GM18858 (cell line): ENCODE measurements at regions not wholly inside any gene's neighbourhood (a gene's known extent, or its start where the extent isn't known, plus 50 kb on each side); places are given as distances from the start of the nearest gene placed in this dataset.
"Not testable (repeated sequence)": the region's sequence is repeated elsewhere in the genome, so short reads cannot be mapped to it uniquely, and the experiment has no call there.

ENCODE experiments used
- ATAC-seq: cut with Tn5 transposase; IDR thresholded peaks from one replicate; pipeline ENCODE4 v1.9.1; 2021; ENCODE audit not compliant: unreplicated experiment

DNA sequence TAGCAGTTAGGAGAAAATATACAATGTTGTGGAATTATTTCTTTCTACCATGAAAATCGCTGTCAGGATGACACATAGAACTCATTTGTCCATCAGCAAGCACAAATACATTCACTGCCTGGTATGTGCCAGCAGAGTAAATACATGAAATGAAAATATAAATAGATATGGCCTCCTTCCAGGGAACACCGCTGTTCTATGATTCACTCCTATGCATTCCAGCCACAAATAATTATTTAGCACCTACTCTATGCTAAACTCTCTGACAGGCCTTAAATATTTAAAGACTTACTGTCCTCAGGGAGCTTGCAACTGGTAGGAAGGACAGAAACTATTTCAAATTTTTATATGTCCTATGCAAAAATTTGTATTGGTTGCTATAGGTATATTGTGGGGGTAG lies 975.0 kb upstream of the NCAM2 start:
- ATAC-seq = no peak

DNA sequence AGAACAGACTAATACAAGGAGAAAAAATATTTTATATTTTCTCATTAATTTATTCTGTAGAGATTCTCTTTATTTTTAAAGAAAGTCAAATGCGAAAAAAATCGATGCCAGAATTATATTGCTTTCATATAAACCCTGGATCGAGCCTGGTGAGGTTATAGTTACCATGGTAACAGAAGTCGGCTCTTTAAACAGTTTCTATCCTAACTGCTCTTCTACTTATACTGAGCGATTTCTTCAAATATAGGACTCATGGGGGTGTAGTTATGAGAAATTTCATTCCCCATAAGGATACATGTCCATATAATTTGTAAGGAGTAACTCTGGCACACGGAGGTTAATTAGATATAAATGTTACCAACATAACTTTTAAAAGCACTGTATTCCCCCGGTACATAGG lies 973.5 kb upstream of the NCAM2 start:
- ATAC-seq = no peak

DNA sequence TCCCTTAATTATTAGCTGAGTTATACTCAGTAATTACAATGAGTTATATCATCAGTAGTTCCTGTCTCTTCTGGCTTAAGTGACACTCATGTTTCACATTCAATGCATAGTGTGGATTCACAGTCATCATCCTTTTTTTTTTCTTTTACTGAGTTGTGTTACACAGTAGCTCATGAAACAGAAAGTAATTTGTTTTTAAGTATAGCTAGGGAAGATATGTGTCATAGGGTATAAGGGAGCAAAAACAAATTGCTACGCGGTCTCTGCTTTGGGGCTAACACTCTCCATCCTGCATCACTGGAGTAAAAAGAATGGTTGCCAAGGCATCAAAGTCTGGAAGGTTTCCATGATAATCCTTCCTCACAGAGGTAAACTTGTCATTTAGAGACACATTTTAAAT lies 971.7 kb upstream of the NCAM2 start:
- no peak for ATAC-seq

DNA sequence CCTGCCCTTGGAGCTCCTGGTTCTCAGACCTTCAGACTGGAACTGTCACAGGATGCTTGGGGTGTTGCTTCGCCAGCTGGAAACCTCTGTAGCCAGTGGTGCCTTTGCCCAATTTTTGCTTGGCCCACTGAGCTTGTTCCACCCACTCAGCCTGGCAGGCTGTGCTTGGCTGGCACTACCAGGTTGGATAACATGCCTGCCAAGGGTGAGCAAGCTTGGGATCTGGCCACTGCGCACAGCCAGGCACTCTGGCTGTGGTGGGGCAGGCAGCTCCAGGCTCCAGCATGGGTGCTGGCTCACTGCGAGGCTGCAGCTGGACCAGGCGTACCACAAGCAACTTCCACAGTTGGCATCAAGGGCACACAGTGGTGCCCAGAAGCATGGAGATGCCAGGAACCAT lies 967.8 kb upstream of the NCAM2 start:
- no peak for ATAC-seq

- ATAC-seq = no peak
These were observed 966.4 kb upstream of the NCAM2 start for GRCh38 chr21:20031807-20032206.

DNA sequence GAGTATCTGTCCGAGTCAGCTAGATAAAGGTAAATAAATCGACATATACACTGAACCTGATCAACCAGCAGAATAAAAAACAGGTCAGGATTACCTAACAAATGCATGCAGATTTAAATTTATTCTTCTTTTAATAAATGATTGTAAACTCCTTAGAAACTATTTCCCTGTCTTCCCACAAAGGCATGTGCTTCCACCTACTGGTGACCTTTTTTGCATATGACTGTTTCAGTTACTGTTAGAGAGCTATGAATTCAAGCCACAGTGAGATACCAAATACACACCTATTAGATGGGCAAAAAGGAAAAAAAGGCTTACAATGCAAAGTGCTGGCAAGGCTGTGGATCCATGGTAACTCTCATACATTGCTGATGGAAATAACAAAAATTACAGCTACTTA lies 957.4 kb upstream of the NCAM2 start:
- no peak for ATAC-seq

GRCh38 chr21:20045197-20045596 lies 953.0 kb upstream of the NCAM2 start:
- ATAC-seq = no peak

DNA sequence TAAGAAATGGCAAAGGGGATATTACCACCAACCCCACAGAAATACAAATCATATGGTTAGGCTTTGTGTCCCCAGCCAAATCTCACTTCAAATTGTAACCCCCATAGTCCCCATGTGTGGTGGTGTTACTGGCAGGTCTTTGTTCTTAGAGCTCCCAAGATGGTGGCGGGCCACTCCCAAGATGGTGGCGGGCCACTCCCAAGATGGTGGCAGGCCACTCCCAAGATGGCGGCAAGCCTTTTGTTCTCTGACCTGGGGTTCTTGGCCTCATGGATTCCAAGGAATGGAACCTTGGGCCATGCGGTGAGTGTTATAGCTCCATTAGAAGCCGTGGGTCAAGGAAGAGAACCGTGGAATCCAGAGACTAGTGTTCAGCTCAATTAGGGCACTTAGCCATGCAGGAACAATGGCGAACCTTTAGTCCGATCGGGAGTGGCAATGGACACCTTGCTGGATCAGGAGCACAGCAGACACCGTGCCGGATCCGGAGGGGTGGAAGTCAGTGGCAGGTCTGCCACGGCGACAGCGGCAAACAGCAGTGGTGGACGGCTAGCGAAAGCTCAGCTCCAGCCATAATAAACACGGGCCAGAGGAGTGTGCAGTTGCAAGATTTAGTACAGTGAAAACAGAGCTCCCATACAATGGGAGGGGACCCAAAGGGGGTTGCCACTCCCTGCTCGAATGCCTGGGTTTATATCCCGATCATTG lies 949.9 kb upstream of the NCAM2 start:
- not testable (repeated sequence) for ATAC-seq

DNA sequence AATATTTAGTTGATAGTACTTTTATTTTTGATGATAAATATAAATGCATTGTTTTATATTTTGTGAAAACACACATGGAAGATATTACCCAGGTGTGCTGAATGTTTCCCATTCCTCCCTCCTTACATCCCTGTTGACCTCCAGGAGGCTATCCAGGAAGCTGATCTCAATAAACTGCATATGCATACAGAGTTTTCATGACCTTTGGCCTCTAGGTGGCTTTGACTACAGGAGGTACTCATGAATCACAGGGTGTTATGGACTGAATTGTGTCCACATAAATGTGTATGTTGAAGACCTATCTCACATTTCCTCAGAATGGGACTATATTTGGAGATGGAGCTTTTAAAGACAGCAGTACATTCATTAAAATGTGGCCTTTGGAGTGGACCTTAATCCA lies 914.9 kb upstream of the NCAM2 start:
- no peak for ATAC-seq

- ATAC-seq = no peak
These were observed 914.3 kb upstream of the NCAM2 start for GRCh38 chr21:20083925-20084324.

DNA sequence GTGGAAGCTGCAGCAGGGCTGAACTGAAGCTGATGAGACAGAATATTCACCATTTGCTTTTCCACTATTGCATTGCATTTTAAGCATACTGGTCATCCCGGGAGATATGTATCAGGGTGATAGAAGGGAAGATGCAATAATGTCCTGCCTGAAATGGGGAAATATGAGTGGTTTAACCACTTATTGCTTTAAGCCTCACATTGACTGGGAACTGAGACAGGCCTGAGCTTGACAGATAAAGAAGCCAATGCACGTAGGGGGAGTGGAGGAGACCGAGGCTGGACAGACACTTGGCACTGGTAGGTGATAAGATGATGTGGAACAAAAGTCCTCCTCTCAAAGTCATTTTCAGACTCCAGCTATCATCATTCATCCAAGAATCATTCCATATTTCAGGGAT lies 911.7 kb upstream of the NCAM2 start:
- no peak for ATAC-seq

DNA sequence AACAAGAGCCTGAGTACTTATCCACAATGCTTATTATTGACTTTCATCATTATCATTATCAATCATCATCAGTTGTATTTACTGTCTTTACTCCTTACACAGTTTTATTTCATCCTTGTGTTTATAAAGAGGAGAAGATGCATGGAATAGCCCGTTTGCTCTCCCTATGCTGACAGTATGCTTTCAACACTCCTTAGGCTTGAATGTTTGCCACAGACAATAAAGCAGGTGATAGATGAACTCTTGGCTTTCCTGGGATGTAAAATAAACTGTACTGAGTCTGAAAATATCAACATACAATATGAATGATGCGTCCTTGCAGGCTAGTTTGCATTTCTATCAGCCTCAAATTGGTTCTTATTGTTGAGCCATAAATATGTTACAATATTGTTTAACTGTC lies 891.8 kb upstream of the NCAM2 start:
- ATAC-seq = no peak

DNA sequence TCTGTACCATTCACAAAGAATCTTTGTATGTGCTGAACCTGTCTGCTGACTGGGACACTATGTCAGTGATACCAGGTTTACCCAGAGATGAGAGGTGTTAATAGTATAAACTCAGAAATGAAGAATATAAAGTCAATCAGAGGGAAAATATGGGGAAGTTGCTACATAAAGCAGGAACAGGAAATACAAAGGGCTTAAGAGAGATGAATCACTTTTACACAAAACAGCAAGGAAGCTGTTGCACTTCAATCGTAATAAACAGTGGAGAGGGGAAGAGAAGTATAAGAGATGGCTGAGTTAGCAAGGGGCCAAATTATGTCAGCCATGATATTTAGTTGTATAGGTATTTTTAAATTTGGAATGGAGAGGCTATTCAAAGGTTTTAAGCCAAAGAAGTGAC lies 890.2 kb upstream of the NCAM2 start:
- ATAC-seq = no peak

GRCh38 chr21:20108976-20109540 lies 889.2 kb upstream of the NCAM2 start:
- no peak for ATAC-seq

DNA sequence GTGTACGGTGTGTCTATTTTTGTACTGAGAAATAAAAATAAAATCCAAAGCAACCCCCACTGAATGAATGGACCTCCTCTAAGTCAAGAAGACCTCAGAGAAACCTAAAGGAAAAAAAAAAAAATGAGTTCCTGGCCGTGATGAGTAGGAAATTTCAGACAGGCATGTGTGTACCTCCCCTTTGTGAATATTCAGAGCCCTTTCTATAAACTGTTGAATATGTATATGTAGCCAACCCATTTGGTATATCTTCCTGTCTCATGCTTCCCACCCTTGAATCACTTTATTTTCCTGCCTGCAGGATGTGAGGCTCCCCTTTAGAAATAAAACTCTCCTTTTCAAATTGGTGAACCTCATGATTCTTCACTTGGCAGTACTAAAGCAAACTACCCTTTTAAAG lies 887.8 kb upstream of the NCAM2 start:
- no peak for ATAC-seq

- no peak for ATAC-seq
These were observed 846.5 kb upstream of the NCAM2 start for GRCh38 chr21:20151741-20152140.

- ATAC-seq = no peak
These were observed 835.0 kb upstream of the NCAM2 start for GRCh38 chr21:20163167-20163566.

GRCh38 chr21:20167059-20167458 lies 831.1 kb upstream of the NCAM2 start:
- no peak for ATAC-seq

- ATAC-seq = no peak
These were observed 828.2 kb upstream of the NCAM2 start for GRCh38 chr21:20169812-20170576.

DNA sequence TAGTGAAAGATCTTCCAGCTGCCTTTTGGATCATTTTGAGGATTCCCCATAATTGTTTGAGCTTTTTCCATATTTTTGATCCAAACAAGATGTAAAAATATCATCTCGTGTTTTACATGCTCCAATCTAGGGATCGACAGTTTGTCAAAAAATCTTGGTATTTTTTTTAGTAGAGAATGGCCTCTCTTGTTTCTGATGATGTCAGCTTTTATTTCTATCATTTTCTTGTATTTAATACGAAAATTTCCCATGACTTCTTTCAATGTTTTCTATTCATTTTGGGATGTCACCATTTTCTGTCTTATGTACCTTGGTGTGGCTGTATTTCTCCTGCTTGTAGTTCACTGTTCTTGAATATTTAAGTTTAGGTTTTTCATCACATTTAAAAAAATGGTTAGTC lies 812.0 kb upstream of the NCAM2 start:
- no peak for ATAC-seq

- no peak for ATAC-seq
These were observed 811.2 kb upstream of the NCAM2 start for GRCh38 chr21:20187028-20187427.

DNA sequence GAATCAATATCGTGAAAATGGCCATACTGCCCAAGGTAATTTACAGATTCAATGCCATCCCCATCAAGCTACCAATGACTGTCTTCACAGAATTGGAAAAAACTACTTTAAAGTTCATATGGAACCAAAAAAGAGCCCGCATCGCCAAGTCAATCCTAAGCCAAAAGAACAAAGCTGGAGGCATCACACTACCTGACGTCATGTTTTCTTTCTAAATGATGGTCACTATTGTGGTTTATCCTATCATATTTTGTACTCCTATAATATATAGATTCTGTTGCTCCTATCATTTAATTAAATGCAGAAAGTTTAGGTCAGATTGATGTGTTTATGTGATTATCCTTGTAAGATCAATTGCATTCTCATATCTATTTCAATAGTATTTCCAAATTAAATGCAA lies 796.9 kb upstream of the NCAM2 start:
- not testable (repeated sequence) for ATAC-seq
